ENCODE measurements at regions not wholly inside any gene's neighbourhood (a gene's known extent, or its start where the extent isn't known, plus 50 kb on each side); places are given as distances from the start of the nearest gene placed in this dataset.

- Histone ChIP-seq H3K27me3 (no peaks in the 10 kb centered on the region), H3K9me3 (no peaks in the 10 kb centered on the region), H3K4me1 (ENCODE audit: insufficient read depth) (no peaks in the 10 kb centered on the region), H3K36me3 (no peaks in the 10 kb centered on the region), H3K27ac (no peak overlapping the region), H3K4me3 (no peak overlapping the region)
- intact Hi-C loops (cut with DNase I) = no loop called here
- DNase-seq = no peak
- whole genome bisulfite sequencing, 3 donors = 63 to 82% (median 65%) methylated on average over 1 of the region's 1 CpG
- TF ChIP-seq CTCF (IDR thresholded peaks at IDR 0.05) = no peak
- TF ChIP-seq EP300 (IDR thresholded peaks at IDR 0.05) = no peak
- no peak for TF ChIP-seq POLR2A (IDR thresholded peaks at IDR 0.05)
Measured at GRCh38 chr4:159677521-159677920, 574.6 kb downstream of the RAPGEF2 start.

GRCh38 chr4:159682996-159683395, 580.1 kb downstream of the RAPGEF2 start:
- no peak for TF ChIP-seq CTCF (IDR thresholded peaks at IDR 0.05)
- no peak for TF ChIP-seq POLR2A (IDR thresholded peaks at IDR 0.05)
- no peak for TF ChIP-seq EP300 (IDR thresholded peaks at IDR 0.05)
- DNase-seq = no peak
- no peaks in the 10 kb centered on the region for H3K4me1 ChIP-seq (ENCODE audit: insufficient read depth)
- no peak overlapping the region for H3K4me3 ChIP-seq
- H3K9me3 ChIP-seq = no peaks in the 10 kb centered on the region
- no peaks in the 10 kb centered on the region for H3K36me3 ChIP-seq
- intact Hi-C loops (cut with DNase I) = no loop called here
- no peak overlapping the region for H3K27ac ChIP-seq
- H3K27me3 ChIP-seq = no peaks in the 10 kb centered on the region
- WGBS, 3 donors = 87 to 93% (median 90%) methylated on average over 4 of the region's 4 CpGs

GRCh38 chr4:159684061-159684460, 581.2 kb downstream of the RAPGEF2 start:
- intact Hi-C loops (cut with DNase I) = no loop called here
- no peaks in the 10 kb centered on the region for H3K4me1 ChIP-seq (ENCODE audit: insufficient read depth)
- H3K36me3 ChIP-seq = no peaks in the 10 kb centered on the region
- H3K27ac ChIP-seq = no peak overlapping the region
- no peak overlapping the region for H3K4me3 ChIP-seq
- 88 to 92% (median 88%) methylated on average over 1 of the region's 1 CpG for WGBS, 3 donors
- no peaks in the 10 kb centered on the region for H3K9me3 ChIP-seq
- H3K27me3 ChIP-seq = no peaks in the 10 kb centered on the region
- TF ChIP-seq CTCF (IDR thresholded peaks at IDR 0.05) = no peak
- TF ChIP-seq EP300 (IDR thresholded peaks at IDR 0.05) = no peak
- no peak for TF ChIP-seq POLR2A (IDR thresholded peaks at IDR 0.05)
- DNase-seq = no peak

GRCh38 chr4:159685340-159686092, 582.6 kb downstream of the RAPGEF2 start:
- WGBS, 3 donors = 1 to 8% (median 1%) methylated on average over 3 of the region's 3 CpGs
- no peaks in the 10 kb centered on the region for H3K4me1 ChIP-seq (ENCODE audit: insufficient read depth)
- TF ChIP-seq CTCF (IDR thresholded peaks at IDR 0.05) = no peak
- H3K36me3 ChIP-seq = no peaks in the 10 kb centered on the region
- H3K9me3 ChIP-seq = no peaks in the 10 kb centered on the region
- no peak for DNase-seq
- intact Hi-C loops (cut with DNase I) = no loop called here
- no peaks in the 10 kb centered on the region for H3K27me3 ChIP-seq
- no peak overlapping the region for H3K27ac ChIP-seq
- no peak overlapping the region for H3K4me3 ChIP-seq

Data from ovary (tissue), 7 donors.